IMR-90 (cell line): ENCODE measurements at regions not wholly inside any gene's neighbourhood (a gene's known extent, or its start where the extent isn't known, plus 50 kb on each side); places are given as distances from the start of the nearest gene placed in this dataset.

Source experiments
- ATAC-seq: fragments of 200-7000 bp; cut with Tn5 transposase; 2 replicates; pipeline ENCODE4 v1.9.1; 2020; ENCODE audit warnings: low read depth, mild to moderate bottlenecking, moderate library complexity
- BruUV-seq: library from RNA; stranded (reverse); fragments of 400-500 nt; replicated peaks from 2 replicates; lab custom pipeline; 2021; lab: Mats Ljungman, UMichigan
- CTCF ChIA-PET: fragments of 300-600 bp; formaldehyde crosslinking; extraction: SDS; loops from one replicate; lab custom pipeline; 2021; ENCODE audit warnings: antibody characterized with exemption; lab: Yijun Ruan, JAX
- POLR2A ChIA-PET: fragments of 300-600 bp; sonication (Branson Sonifier 250); formaldehyde crosslinking; loops from one replicate; lab custom pipeline; 2022; ENCODE audit warnings: antibody characterized with exemption; ENCODE audit not compliant: unreplicated experiment; lab: Charles Lee
- DNase-seq: peaks from one replicate; pipeline ENCODE4 v3.0.0; 2013
- H2AFZ ChIP-seq: replicated peaks from 2 replicates; pipeline ENCODE3; 2013; ENCODE audit warnings: low read length, mild to moderate bottlenecking; ENCODE audit not compliant: poor library complexity
- H2AK5ac ChIP-seq: 2 replicates; pipeline ENCODE4 v1.6.1; 2013; ENCODE audit warnings: low read depth, low read length, inconsistent platforms
- H2AK9ac ChIP-seq: replicated peaks from 2 replicates; pipeline ENCODE3; 2013; ENCODE audit warnings: mild to moderate bottlenecking, low read depth, low read length, moderate library complexity; ENCODE audit not compliant: poor library complexity
- H2BK120ac ChIP-seq: 2 replicates; pipeline ENCODE4 v1.6.1; 2013; ENCODE audit warnings: low read depth, low read length, inconsistent platforms
- H2BK15ac ChIP-seq: 3 replicates; pipeline ENCODE4 v1.6.1; 2013; ENCODE audit warnings: low read depth, low read length, inconsistent platforms
- H2BK20ac ChIP-seq: 2 replicates; pipeline ENCODE4 v1.6.1; 2013; ENCODE audit warnings: low read depth, mild to moderate bottlenecking, inconsistent platforms, low read length, moderate library complexity
- H2BK5ac ChIP-seq: 2 replicates; pipeline ENCODE4 v1.6.1; 2013; ENCODE audit warnings: mild to moderate bottlenecking, low read depth, low read length, inconsistent platforms; ENCODE audit not compliant: poor library complexity, severe bottlenecking
- H3K14ac ChIP-seq: replicated peaks from 2 replicates; pipeline ENCODE4 v1.6.1; 2013; ENCODE audit warnings: low read depth, low read length, inconsistent platforms
- H3K18ac ChIP-seq: 2 replicates; pipeline ENCODE4 v1.6.1; 2013; ENCODE audit warnings: low read depth, low read length, control low read depth
- H3K23ac ChIP-seq: 2 replicates; pipeline ENCODE4 v1.6.1; 2013; ENCODE audit warnings: low read depth, low read length, inconsistent platforms
- H3K27ac ChIP-seq: 2 replicates; pipeline ENCODE4 v1.5.1; 2013; ENCODE audit warnings: mild to moderate bottlenecking, control low read depth, low read length; ENCODE audit not compliant: insufficient read depth
- H3K27me3 ChIP-seq: 2 replicates; pipeline ENCODE4 v1.6.1; 2013; ENCODE audit warnings: low read length; ENCODE audit not compliant: control insufficient read depth, insufficient read depth
- H3K36me3 ChIP-seq: 2 replicates; pipeline ENCODE4 v1.6.1; 2013; ENCODE audit warnings: low read length, mixed read lengths; ENCODE audit not compliant: control insufficient read depth, insufficient read depth
- H3K4ac ChIP-seq: 2 replicates; pipeline ENCODE4 v1.6.1; 2013; ENCODE audit warnings: low read depth, low read length, inconsistent platforms
- H3K4me1 ChIP-seq: 2 replicates; pipeline ENCODE4 v1.6.1; 2013; ENCODE audit warnings: low read length, mixed read lengths; ENCODE audit not compliant: control insufficient read depth, insufficient read depth
- H3K4me2 ChIP-seq: 2 replicates; pipeline ENCODE4 v1.6.1; 2013; ENCODE audit warnings: low read depth, mild to moderate bottlenecking, control low read depth, low read length, moderate library complexity
- H3K4me3 ChIP-seq: 2 replicates; pipeline ENCODE4 v1.5.1; 2013; ENCODE audit warnings: low read depth, mild to moderate bottlenecking, control low read depth, low read length, moderate library complexity; ENCODE audit not compliant: insufficient read depth
- H3K56ac ChIP-seq: 2 replicates; pipeline ENCODE4 v1.6.1; 2013; ENCODE audit warnings: low read length, inconsistent platforms; ENCODE audit not compliant: insufficient read depth; ENCODE audit errors: extremely low read depth
- H3K79me1 ChIP-seq, 2 experiments: 2 replicates each; pipeline ENCODE4 v1.6.1; 2013; ENCODE audit warnings: low read length in 2 of 2, inconsistent platforms in 1 of 2, low read depth in 1 of 2
- H3K9ac ChIP-seq: 2 replicates; pipeline ENCODE4 v1.6.1; 2013; ENCODE audit warnings: low read depth, low read length, control low read depth
- H3K9me1 ChIP-seq: 2 replicates; pipeline ENCODE4 v1.6.1; 2013; ENCODE audit warnings: low read length, inconsistent platforms; ENCODE audit not compliant: insufficient read depth
- H3K9me3 ChIP-seq: 2 replicates; pipeline ENCODE4 v1.6.1; 2013; ENCODE audit warnings: low read length; ENCODE audit not compliant: control insufficient read depth, insufficient read depth
- H4K20me1 ChIP-seq: 2 replicates; pipeline ENCODE4 v1.6.1; 2013; ENCODE audit warnings: low read length, inconsistent platforms; ENCODE audit not compliant: insufficient read depth
- H4K5ac ChIP-seq: 2 replicates; pipeline ENCODE4 v1.6.1; 2013; ENCODE audit warnings: mild to moderate bottlenecking, low read depth, low read length, control low read depth
- H4K8ac ChIP-seq, 2 experiments: 2 replicates each; pipeline ENCODE4 v1.6.1; 2013; ENCODE audit warnings: low read depth in 2 of 2, low read length in 2 of 2, control low read depth in 1 of 2, inconsistent platforms in 1 of 2
- H4K91ac ChIP-seq: 2 replicates; pipeline ENCODE4 v1.6.1; 2013; ENCODE audit warnings: low read depth, low read length, inconsistent platforms; ENCODE audit not compliant: insufficient read depth
- CEBPB ChIP-seq: IDR thresholded peaks from 2 replicates; pipeline ENCODE4 v1.6.1; 2012; ENCODE audit warnings: low read depth, low read length, improper control_type of control experiment
- CHD1 ChIP-seq: IDR thresholded peaks from 2 replicates; pipeline ENCODE4 v1.6.1; 2012; ENCODE audit warnings: low read depth, low read length, improper control_type of control experiment
- ELK1 ChIP-seq: fragments of 150-350 bp; IDR thresholded peaks from 2 replicates; pipeline ENCODE4 v1.6.1; 2016; ENCODE audit warnings: low read depth, mild to moderate bottlenecking, low read length, moderate library complexity, borderline replicate concordance
- MAFK ChIP-seq: IDR thresholded peaks from 2 replicates; pipeline ENCODE4 v1.6.1; 2012; ENCODE audit warnings: low read depth, low read length, improper control_type of control experiment
- MAZ ChIP-seq: IDR thresholded peaks from 2 replicates; pipeline ENCODE4 v1.6.1; 2012; ENCODE audit warnings: low read depth, mild to moderate bottlenecking, low read length, improper control_type of control experiment, moderate library complexity, borderline replicate concordance
- MXI1 ChIP-seq: IDR thresholded peaks from 2 replicates; pipeline ENCODE4 v1.6.1; 2012; ENCODE audit warnings: low read depth, mild to moderate bottlenecking, low read length, moderate library complexity, borderline replicate concordance
- NFE2L2 ChIP-seq: fragments of 150-350 bp; IDR thresholded peaks from 2 replicates; pipeline ENCODE4 v1.6.1; 2016; ENCODE audit warnings: low read depth, mild to moderate bottlenecking, low read length
- POLR2A ChIP-seq: IDR thresholded peaks from 2 replicates; pipeline ENCODE4 v1.6.1; 2012; ENCODE audit warnings: mild to moderate bottlenecking, low read depth, low read length
- RCOR1 ChIP-seq: IDR thresholded peaks from 2 replicates; pipeline ENCODE4 v1.6.1; 2012; ENCODE audit warnings: mild to moderate bottlenecking, low read length, improper control_type of control experiment; ENCODE audit not compliant: insufficient replicate concordance
- SMC3 ChIP-seq: fragments of 150-350 bp; IDR thresholded peaks from 2 replicates; pipeline ENCODE4 v1.6.1; 2016; ENCODE audit warnings: low read depth, mild to moderate bottlenecking, antibody characterized with exemption, low read length, moderate library complexity
- WGBS, 2 experiments: methylation state at CpG; one replicate each; pipeline versions ENCODE4 v1.1.5 to v1.1.7; 2013; ENCODE audit warnings: missing lambda C conversion rate in 2 of 2; ENCODE audit not compliant: insufficient read length in 1 of 2; ENCODE audit errors: extremely low coverage in 2 of 2; 5-methylcytosine and 5-hydroxymethylcytosine counted together
- dilution Hi-C: fragments of 300-500 bp; cut with HindIII; formaldehyde crosslinking; loops from one replicate; pipeline ENCODE4 v1.14.3; 2018; ENCODE audit warnings: low sequenced_read_pairs; ENCODE audit not compliant: unreplicated experiment
- in situ Hi-C: fragments of 300-500 bp; cut with MboI; formaldehyde crosslinking; loops from 3 replicates; pipeline ENCODE4 v1.14.3; 2019; ENCODE audit warnings: low sequenced_read_pairs, inconsistent platforms, mixed read lengths
- intact Hi-C: fragments of 100-400 bp; cut with micrococcal nuclease; formaldehyde crosslinking; loops from 2 replicates; pipeline ENCODE4 v1.10.0; 2022

DNA sequence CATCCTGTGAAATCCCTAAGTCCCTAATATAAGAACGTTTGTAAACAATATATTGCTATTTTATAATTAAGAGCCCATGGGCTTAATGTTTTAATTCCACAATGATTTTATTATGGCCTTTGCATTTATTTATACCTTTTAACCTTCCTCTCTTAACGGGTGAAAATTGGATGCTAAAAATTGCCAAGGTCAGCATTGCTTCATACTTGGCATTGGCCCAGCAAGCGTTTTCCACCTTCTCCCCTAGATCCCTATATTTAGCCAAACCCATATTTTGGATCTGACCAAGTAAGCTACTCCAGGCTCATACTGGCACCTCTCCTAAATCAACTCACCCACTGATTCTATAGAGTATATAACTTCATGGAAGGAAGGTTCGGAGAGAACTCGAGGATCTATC, 188.0 kb upstream of the NR2F2 start:
- CTCF ChIA-PET, result interaction anchor here (0.6 kb wide), 1 partner anchor 1812 kb away, joined by 3 read pairs; no protein-coding TSS in a partner anchor
- POLR2A ChIA-PET, result no interaction called here

More for the DNA sequence above, 188.0 kb upstream of the NR2F2 start:
- H2AFZ ChIP-seq, result no peak overlapping the region
- no peak overlapping the region for H2AK9ac ChIP-seq
- no peak overlapping the region for H3K9ac ChIP-seq
- H2BK5ac ChIP-seq, result no peak overlapping the region
- H3K9me3 ChIP-seq, result 0 out of 2 replicates have a peak, but pooled peaks cover 2% of the 10 kb centered on the region
- no peak overlapping the region for H3K27ac ChIP-seq
- H3K4me1 ChIP-seq, result no peaks in the 10 kb centered on the region
- H3K18ac ChIP-seq, result no peak overlapping the region
- H4K91ac ChIP-seq, result no peak overlapping the region
- no peaks in the 10 kb centered on the region for H3K79me1 ChIP-seq
- intact Hi-C loops, result no loop called here
- no peak overlapping the region for H2AK5ac ChIP-seq
- TF ChIP-seq ELK1 (no peak), MXI1 (no peak), CHD1 (no peak), MAFK (peak; percentile 70), MAZ (no peak), RCOR1 (no peak), POLR2A (no peak), CEBPB (0 out of 2 replicates have a peak, but pooled peaks have one; percentile 2), NFE2L2 (no peak), SMC3 (no peak)
- H3K4ac ChIP-seq, result no peak overlapping the region
- BruUV-seq, result no TSS peak
- H4K5ac ChIP-seq, result no peak overlapping the region
- WGBS, 2 experiments, result no CpG with 5 or more reads among the region's 5 CpGs
- H4K8ac ChIP-seq, result no peak overlapping the region
- H3K4me2 ChIP-seq, result no peak overlapping the region
- no peak overlapping the region for H3K4me3 ChIP-seq
- in situ Hi-C loops, result no loop called here
- no peaks in the 10 kb centered on the region for H3K27me3 ChIP-seq
- H3K56ac ChIP-seq, result no peak overlapping the region
- H3K23ac ChIP-seq, result no peak overlapping the region
- no peak overlapping the region for H2BK120ac ChIP-seq
- no peak for DNase-seq
- no peak for ATAC-seq
- no peaks in the 10 kb centered on the region for H3K9me1 ChIP-seq
- H2BK15ac ChIP-seq, result no peak overlapping the region
- H3K14ac ChIP-seq, result no peak overlapping the region
- dilution Hi-C loops, result no loop called here
- no peak overlapping the region for H2BK20ac ChIP-seq
- H4K20me1 ChIP-seq, result no peaks in the 10 kb centered on the region
- H3K36me3 ChIP-seq, result no peaks in the 10 kb centered on the region
